ENCODE measurements at regions not wholly inside any gene's neighbourhood (a gene's known extent, or its start where the extent isn't known, plus 50 kb on each side); places are given as distances from the start of the nearest gene placed in this dataset.

GRCh38 chr4:151472711-151473110, 63.7 kb downstream of the FHIP1A start:
- peak; percentile 53 for DNase-seq (ENCODE audit: low read depth)
- H3K4me3 ChIP-seq (ENCODE audit: low read depth, low read length) = no peak overlapping the region
- TF ChIP-seq, protein P1, sequence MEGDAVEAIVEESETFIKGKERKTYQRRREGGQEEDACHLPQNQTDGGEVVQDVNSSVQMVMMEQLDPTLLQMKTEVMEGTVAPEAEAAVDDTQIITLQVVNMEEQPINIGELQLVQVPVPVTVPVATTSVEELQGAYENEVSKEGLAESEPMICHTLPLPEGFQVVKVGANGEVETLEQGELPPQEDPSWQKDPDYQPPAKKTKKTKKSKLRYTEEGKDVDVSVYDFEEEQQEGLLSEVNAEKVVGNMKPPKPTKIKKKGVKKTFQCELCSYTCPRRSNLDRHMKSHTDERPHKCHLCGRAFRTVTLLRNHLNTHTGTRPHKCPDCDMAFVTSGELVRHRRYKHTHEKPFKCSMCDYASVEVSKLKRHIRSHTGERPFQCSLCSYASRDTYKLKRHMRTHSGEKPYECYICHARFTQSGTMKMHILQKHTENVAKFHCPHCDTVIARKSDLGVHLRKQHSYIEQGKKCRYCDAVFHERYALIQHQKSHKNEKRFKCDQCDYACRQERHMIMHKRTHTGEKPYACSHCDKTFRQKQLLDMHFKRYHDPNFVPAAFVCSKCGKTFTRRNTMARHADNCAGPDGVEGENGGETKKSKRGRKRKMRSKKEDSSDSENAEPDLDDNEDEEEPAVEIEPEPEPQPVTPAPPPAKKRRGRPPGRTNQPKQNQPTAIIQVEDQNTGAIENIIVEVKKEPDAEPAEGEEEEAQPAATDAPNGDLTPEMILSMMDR (conservative IDR thresholded peaks at IDR 0.05; ENCODE audit: low read depth, low read length) = no peak

DNA sequence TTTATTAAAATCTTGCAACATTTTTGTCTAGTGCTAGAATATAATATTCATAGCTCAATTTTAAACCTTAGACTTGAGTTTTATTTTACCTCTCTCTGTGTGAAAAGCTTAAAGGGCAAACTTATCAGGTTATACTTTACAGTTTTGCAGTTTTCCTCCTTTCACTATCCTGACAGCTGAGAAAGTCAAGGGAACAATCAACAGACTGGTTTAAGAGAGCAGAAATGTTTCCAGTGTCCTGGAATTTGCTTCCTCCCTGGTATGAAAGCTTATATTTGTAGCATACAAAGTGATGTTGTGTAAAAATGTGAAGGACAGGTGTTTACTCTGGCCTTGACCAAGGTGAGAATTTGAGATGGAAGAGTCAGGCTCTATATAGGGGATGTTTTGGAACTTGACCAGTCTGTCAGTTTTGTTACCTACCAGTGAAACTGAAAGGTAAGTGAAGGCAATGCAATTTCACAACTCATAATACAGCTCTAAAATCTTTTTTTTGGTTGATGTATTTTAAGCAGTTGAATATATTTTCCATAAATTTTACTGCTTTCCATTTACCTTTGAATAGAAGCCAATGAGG, 64.6 kb downstream of the FHIP1A start:
- TF ChIP-seq, protein P1 (conservative IDR thresholded peaks at IDR 0.05; ENCODE audit: low read depth, low read length) = no peak
- no peak overlapping the region for H3K4me3 ChIP-seq (ENCODE audit: low read depth, low read length)
- DNase-seq (ENCODE audit: low read depth) = no peak

DNA sequence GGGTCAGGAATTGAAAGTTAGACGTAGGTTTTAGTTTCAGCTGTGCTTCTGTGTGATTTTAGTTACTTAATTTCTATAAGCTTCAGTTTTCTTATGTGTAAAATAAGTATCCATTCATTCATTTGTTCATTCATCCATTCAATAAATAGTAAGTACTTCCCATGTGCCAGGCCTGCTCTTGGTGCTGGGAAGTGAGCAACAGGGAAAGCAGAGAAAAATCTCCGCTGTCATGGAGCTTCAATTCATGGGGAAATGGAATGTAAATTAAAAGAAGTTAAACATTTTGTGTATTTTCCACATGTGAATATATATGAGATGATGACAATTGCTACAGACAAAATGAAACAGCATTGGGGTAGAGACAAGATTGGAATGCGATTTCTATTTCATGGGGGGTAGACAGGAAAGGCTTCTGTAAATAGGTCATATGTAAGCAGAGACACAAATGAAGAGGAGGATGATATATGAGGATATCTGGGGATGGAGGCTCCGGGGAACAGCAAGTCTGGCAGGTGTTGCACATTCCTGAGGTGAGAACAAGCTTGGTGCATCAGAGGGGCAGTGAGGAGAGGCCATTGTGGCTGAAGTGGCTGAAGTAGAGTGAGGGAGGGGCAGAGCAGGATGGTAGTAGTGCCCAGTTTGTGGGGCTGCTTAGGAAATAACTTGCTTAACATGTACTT, 66.2 kb downstream of the FHIP1A start:
- TF ChIP-seq, protein P1 (conservative IDR thresholded peaks at IDR 0.05; ENCODE audit: low read depth, low read length) = no peak
- no peak for DNase-seq (ENCODE audit: low read depth)
- H3K4me3 ChIP-seq (ENCODE audit: low read depth, low read length) = no peak overlapping the region

DNA sequence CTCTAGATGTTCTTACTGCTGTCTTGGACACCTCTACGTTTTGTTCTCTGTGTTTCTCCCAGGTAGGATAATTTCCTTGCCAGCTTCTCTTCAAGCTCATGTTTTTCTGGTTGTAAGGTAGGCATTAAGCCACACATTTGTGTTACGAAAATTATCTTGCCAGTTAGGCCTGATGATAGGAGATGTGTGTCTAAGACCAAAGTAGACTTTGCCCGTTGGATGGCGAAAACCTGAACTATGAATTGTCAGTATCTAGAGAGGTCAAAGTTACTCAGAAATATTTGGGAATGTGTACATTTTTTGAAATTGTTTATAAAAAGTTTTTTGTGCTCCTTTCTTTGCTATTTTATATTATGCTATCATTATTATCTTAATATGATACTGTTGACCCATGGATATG, 72.8 kb downstream of the FHIP1A start:
- DNase-seq (ENCODE audit: low read depth) = no peak
- TF ChIP-seq, protein P1 (conservative IDR thresholded peaks at IDR 0.05; ENCODE audit: low read depth, low read length) = no peak
- H3K4me3 ChIP-seq (ENCODE audit: low read depth, low read length) = no peak overlapping the region

DNA sequence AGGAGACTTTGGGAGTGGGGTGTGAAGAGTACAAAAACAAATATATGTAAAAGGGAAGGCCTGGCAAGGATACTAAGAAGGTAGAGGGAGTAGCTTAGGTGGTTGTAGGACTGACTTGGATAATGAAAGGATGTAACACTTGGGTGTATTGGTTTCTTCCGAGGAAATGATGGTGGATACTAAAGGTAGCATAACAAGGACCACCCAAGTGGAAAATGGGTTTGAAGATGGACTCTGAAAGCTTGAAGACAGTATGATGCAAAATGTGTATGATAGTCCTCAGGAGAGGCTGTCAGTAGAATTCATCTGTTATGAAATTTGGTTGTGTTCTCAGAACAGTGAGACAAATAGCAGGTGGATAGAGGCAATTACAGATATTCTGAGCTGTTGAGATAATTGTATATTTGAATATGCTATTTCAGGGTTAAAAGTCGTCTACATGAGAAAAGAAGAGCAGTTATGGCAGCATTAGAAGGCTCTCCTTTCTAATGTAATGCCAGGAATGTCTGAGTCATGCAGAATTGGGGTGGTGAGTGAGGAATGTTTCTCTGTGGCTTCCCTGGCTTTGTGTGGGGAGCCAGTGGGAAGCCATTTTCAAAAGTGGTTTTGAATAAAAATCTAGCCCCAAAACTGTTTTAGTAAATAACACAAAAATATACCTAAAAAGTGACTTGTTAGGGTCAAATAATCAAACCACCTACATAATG, 75.6 kb downstream of the FHIP1A start:
- TF ChIP-seq, protein P1 (conservative IDR thresholded peaks at IDR 0.05; ENCODE audit: low read depth, low read length) = no peak
- peak; percentile 92 for DNase-seq (ENCODE audit: low read depth)
- no peak overlapping the region for H3K4me3 ChIP-seq (ENCODE audit: low read depth, low read length)

GRCh38 chr4:151485541-151486131, 76.7 kb downstream of the FHIP1A start:
- TF ChIP-seq, protein P1 (conservative IDR thresholded peaks at IDR 0.05; ENCODE audit: low read depth, low read length) = no peak
- DNase-seq (ENCODE audit: low read depth) = peak; percentile 11
- no peak overlapping the region for H3K4me3 ChIP-seq (ENCODE audit: low read depth, low read length)
